HEK293T (cell line): ENCODE measurements at regions not wholly inside any gene's neighbourhood (a gene's known extent, or its start where the extent isn't known, plus 50 kb on each side); places are given as distances from the start of the nearest gene placed in this dataset.

Experiments used
- ARNT ChIP-seq: fragments of 450-650 bp; IDR thresholded peaks from 2 replicates; pipeline ENCODE4 v1.6.1; 2017; ENCODE audit warnings: mild to moderate bottlenecking
- BHLHE40 ChIP-seq: fragments of 450-650 bp; IDR thresholded peaks from 2 replicates; pipeline ENCODE4 v1.6.1; 2016; ENCODE audit warnings: mild to moderate bottlenecking, moderate library complexity, borderline replicate concordance
- CTBP1 ChIP-seq: fragments of 450-650 bp; IDR thresholded peaks from 2 replicates; pipeline ENCODE4 v1.6.1; 2016; ENCODE audit warnings: borderline replicate concordance
- ELF4 ChIP-seq: fragments of 450-650 bp; IDR thresholded peaks from 2 replicates; pipeline ENCODE4 v1.6.1; 2017; ENCODE audit warnings: antibody characterized with exemption
- FOXM1 ChIP-seq: fragments of 450-650 bp; IDR thresholded peaks from 2 replicates; pipeline ENCODE4 v1.6.1; 2017; ENCODE audit warnings: mild to moderate bottlenecking, borderline replicate concordance
- L3MBTL2 ChIP-seq: fragments of 450-650 bp; conservative IDR thresholded peaks from 2 replicates; pipeline ENCODE4 v1.6.1; 2016; ENCODE audit warnings: mild to moderate bottlenecking
- LEF1 ChIP-seq: fragments of 450-650 bp; IDR thresholded peaks from 2 replicates; pipeline ENCODE4 v1.6.1; 2017; ENCODE audit warnings: mild to moderate bottlenecking, borderline replicate concordance
- NFRKB ChIP-seq: fragments of 450-650 bp; IDR thresholded peaks from 2 replicates; pipeline ENCODE4 v1.6.1; 2016; ENCODE audit warnings: mild to moderate bottlenecking, moderate library complexity
- SP1 ChIP-seq: fragments of 450-650 bp; IDR thresholded peaks from 2 replicates; pipeline ENCODE4 v1.6.1; 2017
- SUZ12 ChIP-seq: fragments of 450-650 bp; IDR thresholded peaks from 2 replicates; pipeline ENCODE4 v1.6.1; 2016; ENCODE audit warnings: mild to moderate bottlenecking
- TARDBP ChIP-seq: fragments of 450-650 bp; IDR thresholded peaks from 2 replicates; pipeline ENCODE4 v1.6.1; 2016

DNA sequence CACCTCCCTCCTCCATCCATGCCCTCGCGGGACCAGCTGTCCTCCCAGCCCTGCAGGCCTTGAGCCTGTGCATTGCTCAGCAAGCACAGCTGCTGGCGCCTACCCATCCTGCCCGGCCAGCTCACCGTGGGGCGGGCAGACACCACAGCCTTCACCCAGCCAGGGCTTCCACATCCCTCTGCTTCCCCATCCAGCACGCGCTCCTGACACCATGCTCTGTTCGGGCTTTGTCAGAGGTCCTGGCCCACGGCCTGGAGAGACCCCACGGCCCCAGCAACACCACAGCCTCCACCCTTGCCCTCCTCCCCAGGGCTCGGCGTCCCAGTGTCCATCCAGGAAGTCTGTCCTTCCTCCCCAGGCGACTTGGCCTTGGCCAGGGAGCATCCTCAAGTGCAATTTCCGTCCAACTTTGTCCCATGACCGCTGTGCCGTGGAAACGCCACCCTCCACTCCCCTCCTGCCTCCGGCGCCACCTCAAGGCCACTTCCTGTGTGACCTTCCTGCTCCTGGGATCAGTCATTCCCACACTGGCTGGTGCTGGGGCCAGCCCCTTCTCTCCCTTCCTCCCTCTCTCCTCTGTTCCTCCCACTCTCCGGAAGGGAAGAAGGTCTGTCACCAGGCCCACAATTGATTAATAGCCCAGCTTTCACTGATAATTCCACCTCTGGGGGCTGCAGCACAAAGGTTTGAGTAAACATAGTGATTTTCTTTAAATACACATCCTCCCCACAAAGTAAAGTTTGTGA, 71.5 kb upstream of the SMNDC1 start:
- TF ChIP-seq FOXM1 (no peak), SP1 (no peak), ELF4 (no peak), LEF1 (no peak), BHLHE40 (no peak), L3MBTL2 (no peak), TARDBP (no peak), ARNT (no peak), NFRKB (no peak), CTBP1 (no peak), SUZ12 (no peak)
